Cardiac fibroblast (primary cell): ENCODE measurements at regions not wholly inside any gene's neighbourhood (a gene's known extent, or its start where the extent isn't known, plus 50 kb on each side); places are given as distances from the start of the nearest gene placed in this dataset.

Source experiments
- DNase-seq, 2 donors: peaks; one replicate each; pipeline versions ENCODE4 v3.0.0 to v3.0.0-alpha.2; 2010; ENCODE audit warnings: low read depth in 2 of 2
- H3K4me3 ChIP-seq, 2 donors: replicated peaks in 1 of 2; 1 replicate in 1 of 2; 2 replicates in 1 of 2; pipeline ENCODE4 v1.5.1; 2011; ENCODE audit warnings: low read depth in 2 of 2, low read length in 2 of 2, mild to moderate bottlenecking in 2 of 2, moderate library complexity in 1 of 2
- CTCF ChIP-seq: IDR thresholded peaks from one replicate; pipeline ENCODE4 v1.5.1; 2011; ENCODE audit warnings: low read depth, mild to moderate bottlenecking, low read length, inconsistent platforms

GRCh38 chr3:22471557-22471956 lies 720.5 kb upstream of the ZNF385D start:
- DNase-seq = no peak
- TF ChIP-seq CTCF = no peak
- H3K4me3 ChIP-seq = no peak overlapping the region

- H3K4me3 ChIP-seq = no peak overlapping the region
- peak; percentile 35 to 78 for DNase-seq
- no peak for TF ChIP-seq CTCF
Observed at GRCh38 chr3:22474706-22475445, 723.9 kb upstream of the ZNF385D start.

GRCh38 chr3:22475665-22476240 lies 724.7 kb upstream of the ZNF385D start:
- no peak overlapping the region for H3K4me3 ChIP-seq
- no peak for TF ChIP-seq CTCF
- DNase-seq = peak in 1 of 2 donors; percentile 4

GRCh38 chr3:22476976-22477375 lies 726.0 kb upstream of the ZNF385D start:
- no peak overlapping the region for H3K4me3 ChIP-seq
- DNase-seq = no peak
- no peak for TF ChIP-seq CTCF

- DNase-seq = no peak
- TF ChIP-seq CTCF = no peak
- no peak overlapping the region for H3K4me3 ChIP-seq
Observed at GRCh38 chr3:22485954-22486353, 717.2 kb upstream of the UBE2E2 start.

GRCh38 chr3:22490747-22491146 lies 712.4 kb upstream of the UBE2E2 start:
- H3K4me3 ChIP-seq = no peak overlapping the region
- no peak for TF ChIP-seq CTCF
- DNase-seq = peak in 1 of 2 donors; percentile 3
